NOMO-1 (cell line): ENCODE measurements at regions not wholly inside any gene's neighbourhood (a gene's known extent, or its start where the extent isn't known, plus 50 kb on each side); places are given as distances from the start of the nearest gene placed in this dataset.

Experiments
- DNase-seq, 2 experiments: peaks; one replicate each; lab custom pipeline; 2025; ENCODE audit not compliant: unreplicated experiment in 2 of 2; lab: John Stamatoyannopoulos, UW

GRCh38 chrX:145630806-145631435 is 186.7 kb upstream of the SLITRK2 start:
- DNase-seq, result no peak

- no peak for DNase-seq
These were observed 186.1 kb upstream of the SLITRK2 start for GRCh38 chrX:145631461-145631951.

- DNase-seq, result no peak
These were observed 163.1 kb upstream of the SLITRK2 start for GRCh38 chrX:145654486-145654885.

- DNase-seq, result no peak
These were observed 143.8 kb upstream of the SLITRK2 start for GRCh38 chrX:145673841-145674240.

GRCh38 chrX:145677109-145677817 is 140.4 kb upstream of the SLITRK2 start:
- DNase-seq, result no peak

- no peak for DNase-seq
These were observed 134.9 kb upstream of the SLITRK2 start for GRCh38 chrX:145682518-145683298.

GRCh38 chrX:145687146-145687545 is 130.5 kb upstream of the SLITRK2 start:
- DNase-seq, result no peak

- no peak for DNase-seq
These were observed 129.9 kb upstream of the SLITRK2 start for GRCh38 chrX:145687707-145688106.

- DNase-seq, result no peak
These were observed 123.6 kb upstream of the SLITRK2 start for GRCh38 chrX:145694048-145694447.

- no peak for DNase-seq
These were observed 101.9 kb upstream of the SLITRK2 start for GRCh38 chrX:145715641-145716138.

- DNase-seq, result no peak
These were observed 101.4 kb upstream of the SLITRK2 start for GRCh38 chrX:145716226-145716625.

- DNase-seq, result no peak
These were observed 90.2 kb upstream of the SLITRK2 start for GRCh38 chrX:145727476-145727875.

GRCh38 chrX:145729635-145730034 is 88.0 kb upstream of the SLITRK2 start:
- no peak for DNase-seq

- DNase-seq, result no peak
These were observed 82.6 kb upstream of the SLITRK2 start for GRCh38 chrX:145735036-145735435.

GRCh38 chrX:145751943-145752342 is 65.7 kb upstream of the SLITRK2 start:
- no peak for DNase-seq
